Retinal pigment epithelial cell (primary cell): ENCODE measurements at regions not wholly inside any gene's neighbourhood (a gene's known extent, or its start where the extent isn't known, plus 50 kb on each side); places are given as distances from the start of the nearest gene placed in this dataset.
"Not testable (repeated sequence)": the region's sequence is repeated elsewhere in the genome, so short reads cannot be mapped to it uniquely, and the experiment has no call there.

Source experiments
- DNase-seq: peaks from one replicate; pipeline ENCODE4 v3.0.0-alpha.2; 2010; ENCODE audit warnings: low read depth
- H3K4me3 ChIP-seq: 2 replicates; pipeline ENCODE4 v1.5.1; 2011; ENCODE audit warnings: mild to moderate bottlenecking, low read length, control low read depth, moderate library complexity
- CTCF ChIP-seq: conservative IDR thresholded peaks from 2 replicates; pipeline ENCODE4 v1.5.1; 2011; ENCODE audit warnings: low read depth, low read length, control low read depth, inconsistent platforms

- H3K4me3 ChIP-seq, result no peak overlapping the region
- peak; percentile 29 for DNase-seq
Observed at GRCh38 chr2:67322353-67323001, 74.7 kb upstream of the ETAA1 start.

GRCh38 chr2:67323209-67323991 is 73.7 kb upstream of the ETAA1 start:
- peak; percentile 42 for DNase-seq
- no peak for TF ChIP-seq CTCF
- no peak overlapping the region for H3K4me3 ChIP-seq

More at GRCh38 chr2:67322353-67323001, 74.7 kb upstream of the ETAA1 start:
- TF ChIP-seq CTCF, result peak; percentile 66

- no peak for TF ChIP-seq CTCF
- DNase-seq, result no peak
Observed at GRCh38 chr2:67329513-67329912, 67.6 kb upstream of the ETAA1 start.

GRCh38 chr2:67329951-67330350 is 67.2 kb upstream of the ETAA1 start:
- TF ChIP-seq CTCF, result no peak
- H3K4me3 ChIP-seq, result no peak overlapping the region
- no peak for DNase-seq

More at GRCh38 chr2:67329513-67329912, 67.6 kb upstream of the ETAA1 start:
- no peak overlapping the region for H3K4me3 ChIP-seq

GRCh38 chr2:67331419-67332086 is 65.6 kb upstream of the ETAA1 start:
- H3K4me3 ChIP-seq, DNase-seq: not testable (repeated sequence)

GRCh38 chr2:67337903-67338302 is 59.2 kb upstream of the ETAA1 start:
- TF ChIP-seq CTCF, result no peak
- DNase-seq, result no peak
- no peak overlapping the region for H3K4me3 ChIP-seq

GRCh38 chr2:67338601-67339233 is 58.4 kb upstream of the ETAA1 start:
- TF ChIP-seq CTCF, result no peak
- no peak for DNase-seq
- H3K4me3 ChIP-seq, result no peak overlapping the region
